Stimulated activated naive B cell treated with anti-CD40 and anti-IgM and Interleukin-4, amounts not matched to agents 10 μg/mL and 1 μg/mL and 100 μg/mL, for 72 hours (primary cell): ENCODE measurements at regions not wholly inside any gene's neighbourhood (a gene's known extent, or its start where the extent isn't known, plus 50 kb on each side); places are given as distances from the start of the nearest gene placed in this dataset.
A peak's percentile ranks its signal among the peaks of the same experiment; 100 is the strongest.

Experiments
- ATAC-seq, 2 donors: fragments of 150-1000 bp; cut with Tn5 transposase; replicated peaks; 2 replicates each; pipeline ENCODE4 v1.10.0; 2021; ENCODE audit warnings: moderate library complexity in 1 of 2
- DNase-seq: peaks from one replicate; pipeline ENCODE4 v3.0.0; 2021
- H3K27ac Mint-ChIP-seq: one replicate; pipeline ENCODE4 v1.8.0; 2022; ENCODE audit warnings: mild to moderate bottlenecking, mixed read lengths
- H3K27me3 Mint-ChIP-seq, 2 donors: one replicate each; pipeline ENCODE4 v1.8.0; 2022; ENCODE audit warnings: mixed read lengths in 2 of 2
- H3K36me3 Mint-ChIP-seq, 2 donors: one replicate each; pipeline ENCODE4 v1.8.0; 2022; ENCODE audit warnings: mixed read lengths in 2 of 2, mild to moderate bottlenecking in 1 of 2
- H3K4me1 Mint-ChIP-seq, 2 donors: one replicate each; pipeline ENCODE4 v1.8.0; 2022; ENCODE audit warnings: mixed read lengths in 2 of 2, mild to moderate bottlenecking in 1 of 2
- H3K4me3 Mint-ChIP-seq, 2 donors: one replicate each; pipeline ENCODE4 v1.8.0; 2022; ENCODE audit warnings: mild to moderate bottlenecking in 2 of 2, mixed read lengths in 2 of 2, moderate library complexity in 1 of 2
- H3K9me3 Mint-ChIP-seq, 2 donors: one replicate each; pipeline ENCODE4 v1.8.0; 2022; ENCODE audit warnings: mixed read lengths in 2 of 2, mild to moderate bottlenecking in 1 of 2

GRCh38 chr2:65625982-65626381 is 193.6 kb upstream of the SPRED2 start:
- Mint-ChIP-seq H3K27ac (no peak overlapping the region), H3K27me3 (peaks cover 0 to 6% of the 10 kb centered on the region in 2 donors), H3K4me1 (peaks cover 13 to 15% of the 10 kb centered on the region in 2 donors), H3K9me3 (no peaks in the 10 kb centered on the region), H3K4me3 (no peak overlapping the region), H3K36me3 (no peaks in the 10 kb centered on the region)
- DNase-seq = no peak
- ATAC-seq = no peak

- ATAC-seq (no peak), DNase-seq (no peak)
- H3K27me3 Mint-ChIP-seq = peaks cover 0 to 6% of the 10 kb centered on the region in 2 donors
- H3K9me3 Mint-ChIP-seq = no peaks in the 10 kb centered on the region
- H3K4me3 Mint-ChIP-seq = no peak overlapping the region
- H3K4me1 Mint-ChIP-seq = peaks cover 15 to 16% of the 10 kb centered on the region in 2 donors
- H3K36me3 Mint-ChIP-seq = no peaks in the 10 kb centered on the region
- H3K27ac Mint-ChIP-seq = no peak overlapping the region
These were observed 190.6 kb upstream of the SPRED2 start for GRCh38 chr2:65622951-65623535.

- DNase-seq (no peak), ATAC-seq (no peak)
- Mint-ChIP-seq H3K27ac (no peak overlapping the region), H3K4me1 (peaks cover 15 to 16% of the 10 kb centered on the region in 2 donors), H3K9me3 (no peaks in the 10 kb centered on the region), H3K36me3 (no peaks in the 10 kb centered on the region), H3K4me3 (no peak overlapping the region), H3K27me3 (peaks cover 0 to 6% of the 10 kb centered on the region in 2 donors)
These were observed 190.1 kb upstream of the SPRED2 start for GRCh38 chr2:65622499-65622898.

GRCh38 chr2:65620524-65620923 is 188.1 kb upstream of the SPRED2 start:
- H3K9me3 Mint-ChIP-seq = no peaks in the 10 kb centered on the region
- H3K4me3 Mint-ChIP-seq = no peak overlapping the region
- peaks cover 15 to 16% of the 10 kb centered on the region in 2 donors for H3K4me1 Mint-ChIP-seq
- no peak overlapping the region for H3K27ac Mint-ChIP-seq
- DNase-seq = no peak
- peaks cover 0 to 6% of the 10 kb centered on the region in 2 donors for H3K27me3 Mint-ChIP-seq
- no peaks in the 10 kb centered on the region for H3K36me3 Mint-ChIP-seq
- ATAC-seq = no peak

GRCh38 chr2:65620026-65620425 is 187.6 kb upstream of the SPRED2 start:
- DNase-seq = no peak
- no peak overlapping the region for H3K27ac Mint-ChIP-seq
- no peak overlapping the region for H3K4me3 Mint-ChIP-seq
- H3K9me3 Mint-ChIP-seq = no peaks in the 10 kb centered on the region
- peaks cover 0 to 6% of the 10 kb centered on the region in 2 donors for H3K27me3 Mint-ChIP-seq
- peaks cover 15 to 16% of the 10 kb centered on the region in 2 donors for H3K4me1 Mint-ChIP-seq
- H3K36me3 Mint-ChIP-seq = no peaks in the 10 kb centered on the region
- ATAC-seq = no peak

GRCh38 chr2:65615602-65616001 is 183.2 kb upstream of the SPRED2 start:
- no peak for ATAC-seq
- H3K36me3 Mint-ChIP-seq = no peaks in the 10 kb centered on the region
- H3K27ac Mint-ChIP-seq = no peak overlapping the region
- no peak for DNase-seq
- no peaks in the 10 kb centered on the region for H3K27me3 Mint-ChIP-seq
- H3K4me1 Mint-ChIP-seq = peaks cover 7 to 17% of the 10 kb centered on the region in 2 donors
- peaks cover 0 to 2% of the 10 kb centered on the region in 2 donors for H3K9me3 Mint-ChIP-seq
- H3K4me3 Mint-ChIP-seq = no peak overlapping the region

GRCh38 chr2:65613968-65614555 is 181.7 kb upstream of the SPRED2 start:
- no peaks in the 10 kb centered on the region for H3K27me3 Mint-ChIP-seq
- H3K4me1 Mint-ChIP-seq = peaks cover 16 to 32% of the 10 kb centered on the region in 2 donors
- H3K4me3 Mint-ChIP-seq = no peak overlapping the region
- no peak for DNase-seq
- peak overlapping the region; percentile 16 for H3K27ac Mint-ChIP-seq
- ATAC-seq = peak in 1 of 2 donors; percentile 42
- no peaks in the 10 kb centered on the region for H3K36me3 Mint-ChIP-seq
- H3K9me3 Mint-ChIP-seq = peaks cover 0 to 2% of the 10 kb centered on the region in 2 donors

GRCh38 chr2:65611488-65611887 is 179.1 kb upstream of the SPRED2 start:
- no peak overlapping the region for H3K27ac Mint-ChIP-seq
- H3K4me3 Mint-ChIP-seq = no peak overlapping the region
- H3K4me1 Mint-ChIP-seq = peaks cover 33 to 58% of the 10 kb centered on the region in 2 donors
- H3K36me3 Mint-ChIP-seq = peaks cover 0 to 6% of the 10 kb centered on the region in 2 donors
- H3K27me3 Mint-ChIP-seq = no peaks in the 10 kb centered on the region
- DNase-seq = no peak
- ATAC-seq = no peak
- H3K9me3 Mint-ChIP-seq = peaks cover 0 to 2% of the 10 kb centered on the region in 2 donors

GRCh38 chr2:65608916-65609315 is 176.5 kb upstream of the SPRED2 start:
- H3K4me1 Mint-ChIP-seq = peaks cover 48 to 76% of the 10 kb centered on the region in 2 donors
- H3K36me3 Mint-ChIP-seq = peaks cover 0 to 6% of the 10 kb centered on the region in 2 donors
- peak overlapping the region; percentile 87 for H3K27ac Mint-ChIP-seq
- H3K9me3 Mint-ChIP-seq = peaks cover 0 to 2% of the 10 kb centered on the region in 2 donors
- H3K27me3 Mint-ChIP-seq = no peaks in the 10 kb centered on the region
- H3K4me3 Mint-ChIP-seq = no peak overlapping the region
- ATAC-seq (no peak), DNase-seq (no peak)

- H3K27ac Mint-ChIP-seq = peak overlapping the region; percentile 87
- H3K4me3 Mint-ChIP-seq = peak overlapping the region; percentile 5 to 19
- H3K36me3 Mint-ChIP-seq = peaks cover 0 to 6% of the 10 kb centered on the region in 2 donors
- H3K27me3 Mint-ChIP-seq = no peaks in the 10 kb centered on the region
- H3K4me1 Mint-ChIP-seq = peaks cover 52 to 76% of the 10 kb centered on the region in 2 donors
- ATAC-seq (no peak), DNase-seq (no peak)
- H3K9me3 Mint-ChIP-seq = peaks cover 0 to 2% of the 10 kb centered on the region in 2 donors
These were observed 176.1 kb upstream of the SPRED2 start for GRCh38 chr2:65608466-65608865.

- DNase-seq = no peak
- H3K4me1 Mint-ChIP-seq = peaks cover 55 to 78% of the 10 kb centered on the region in 2 donors
- peak overlapping the region; percentile 99 for H3K27ac Mint-ChIP-seq
- ATAC-seq = no peak
- H3K36me3 Mint-ChIP-seq = peaks cover 0 to 6% of the 10 kb centered on the region in 2 donors
- H3K27me3 Mint-ChIP-seq = no peaks in the 10 kb centered on the region
- H3K9me3 Mint-ChIP-seq = peaks cover 0 to 2% of the 10 kb centered on the region in 2 donors
- no peak overlapping the region for H3K4me3 Mint-ChIP-seq
These were observed 175.4 kb upstream of the SPRED2 start for GRCh38 chr2:65607662-65608305.

GRCh38 chr2:65605743-65606058 is 173.3 kb upstream of the SPRED2 start:
- Mint-ChIP-seq H3K4me3 (peak overlapping the region; percentile 79 to 80), H3K36me3 (peaks cover 0 to 6% of the 10 kb centered on the region in 2 donors), H3K4me1 (peaks cover 60 to 90% of the 10 kb centered on the region in 2 donors), H3K27ac (peak overlapping the region; percentile 99), H3K27me3 (no peaks in the 10 kb centered on the region), H3K9me3 (no peaks in the 10 kb centered on the region)
- DNase-seq = no peak
- peak in 1 of 2 donors; percentile 2 for ATAC-seq

GRCh38 chr2:65605058-65605742 is 172.8 kb upstream of the SPRED2 start:
- peaks cover 57 to 86% of the 10 kb centered on the region in 2 donors for H3K4me1 Mint-ChIP-seq
- peak overlapping the region; percentile 62 to 79 for H3K4me3 Mint-ChIP-seq
- peaks cover 0 to 6% of the 10 kb centered on the region in 2 donors for H3K36me3 Mint-ChIP-seq
- no peaks in the 10 kb centered on the region for H3K27me3 Mint-ChIP-seq
- no peaks in the 10 kb centered on the region for H3K9me3 Mint-ChIP-seq
- DNase-seq (peak; percentile 52), ATAC-seq (peak; percentile 22 to 49)
- H3K27ac Mint-ChIP-seq = peak overlapping the region; percentile 99

- H3K9me3 Mint-ChIP-seq = no peaks in the 10 kb centered on the region
- peaks cover 0 to 6% of the 10 kb centered on the region in 2 donors for H3K36me3 Mint-ChIP-seq
- DNase-seq (no peak), ATAC-seq (no peak)
- peaks cover 52 to 77% of the 10 kb centered on the region in 2 donors for H3K4me1 Mint-ChIP-seq
- no peaks in the 10 kb centered on the region for H3K27me3 Mint-ChIP-seq
- H3K4me3 Mint-ChIP-seq = no peak overlapping the region
- H3K27ac Mint-ChIP-seq = peak overlapping the region; percentile 99
These were observed 171.8 kb upstream of the SPRED2 start for GRCh38 chr2:65604246-65604645.
